Esophagus muscularis mucosa (tissue), 4 donors: ENCODE measurements at regions not wholly inside any gene's neighbourhood (a gene's known extent, or its start where the extent isn't known, plus 50 kb on each side); places are given as distances from the start of the nearest gene placed in this dataset.

Source experiments
- DNase-seq: peaks from one replicate; pipeline ENCODE4 v3.0.0-alpha.2; 2017; ENCODE audit errors: extremely low spot score
- H3K27ac ChIP-seq, 4 donors: fragments of 200-600 bp; sonication (generic); replicated peaks in 1 of 4; 1 replicate in 3 of 4; 2 replicates in 1 of 4; pipeline ENCODE4 v1.5.1; 2016 to 2019; ENCODE audit warnings: mild to moderate bottlenecking in 1 of 4
- H3K27me3 ChIP-seq, 4 donors: fragments of 200-600 bp; sonication (generic); one replicate each; pipeline versions ENCODE4 v1.5.1 to v1.6.0; 2016 to 2019
- H3K36me3 ChIP-seq, 4 donors: fragments of 200-600 bp; sonication (generic); one replicate each; pipeline ENCODE4 v1.5.1; 2016 to 2019
- H3K4me1 ChIP-seq, 4 donors: fragments of 200-600 bp; sonication (generic); one replicate each; pipeline ENCODE4 v1.5.1; 2016 to 2019
- H3K4me3 ChIP-seq, 4 donors: fragments of 200-600 bp; sonication (generic); 1 replicate in 2 of 4; 2 replicates in 2 of 4; pipeline ENCODE4 v1.5.1; 2016 to 2019; ENCODE audit warnings: mild to moderate bottlenecking in 4 of 4, moderate library complexity in 1 of 4
- H3K9me3 ChIP-seq, 4 donors: fragments of 200-600 bp; sonication (generic); 1 replicate in 3 of 4; 2 replicates in 1 of 4; pipeline ENCODE4 v1.5.1; 2016 to 2019
- CTCF ChIP-seq, 3 experiments: fragments of 200-600 bp in 2 of 3; fragments of 450-650 bp in 1 of 3; sonication (generic) in 2 of 3; IDR thresholded peaks; one replicate each; pipeline ENCODE4 v1.5.1; 2017 to 2019; ENCODE audit warnings: antibody characterized with exemption in 3 of 3, mild to moderate bottlenecking in 2 of 3, moderate library complexity in 1 of 3
- EP300 ChIP-seq: sonication (generic); formaldehyde crosslinking; IDR thresholded peaks from one replicate; pipeline ENCODE4 v1.6.1; 2017; ENCODE audit warnings: antibody characterized with exemption
- POLR2A ChIP-seq: fragments of 450-650 bp; IDR thresholded peaks from one replicate; pipeline ENCODE4 v1.6.1; 2017; ENCODE audit warnings: antibody characterized with exemption, moderate library complexity, mild to moderate bottlenecking, low read depth
- POLR2AphosphoS5 ChIP-seq, 2 donors: sonication (generic); formaldehyde crosslinking; IDR thresholded peaks; one replicate each; pipeline ENCODE4 v1.6.1; 2017; ENCODE audit warnings: antibody characterized with exemption in 2 of 2
- WGBS: methylation state at CpG from one replicate; pipeline ENCODE4 v1.1.5; 2018; 5-methylcytosine and 5-hydroxymethylcytosine counted together
- intact Hi-C: fragments of 100-400 bp; cut with DNase I; formaldehyde crosslinking; loops from one replicate; pipeline ENCODE4 v1.15.1; 2023

GRCh38 chr10:3660753-3661152 lies 124.3 kb downstream of the KLF6 start:
- Histone ChIP-seq H3K4me1 (peaks cover 0 to 4% (median 0%) of the 10 kb centered on the region in 4 donors), H3K36me3 (no peaks in the 10 kb centered on the region), H3K4me3 (no peak overlapping the region), H3K27ac (no peak overlapping the region), H3K27me3 (no peaks in the 10 kb centered on the region), H3K9me3 (peaks cover 0 to 6% (median 0%) of the 10 kb centered on the region in 4 donors)
- TF ChIP-seq CTCF (IDR thresholded peaks at IDR 0.05), result no peak
- TF ChIP-seq POLR2A, result no peak
- TF ChIP-seq EP300, result no peak
- TF ChIP-seq POLR2AphosphoS5 (IDR thresholded peaks at IDR 0.05), result no peak
- WGBS, result 100% methylated on average over 1 of the region's 7 CpGs
- DNase-seq, result no peak
- intact Hi-C loops, result no loop called here

GRCh38 chr10:3659203-3659917 lies 125.6 kb downstream of the KLF6 start:
- H3K27ac ChIP-seq, result no peak overlapping the region
- H3K36me3 ChIP-seq, result no peaks in the 10 kb centered on the region
- no peaks in the 10 kb centered on the region for H3K27me3 ChIP-seq
- TF ChIP-seq POLR2AphosphoS5 (IDR thresholded peaks at IDR 0.05), result no peak
- TF ChIP-seq EP300, result no peak
- no peak for TF ChIP-seq CTCF (IDR thresholded peaks at IDR 0.05)
- no peak for TF ChIP-seq POLR2A
- H3K4me3 ChIP-seq, result no peak overlapping the region
- peaks cover 0 to 4% (median 0%) of the 10 kb centered on the region in 4 donors for H3K4me1 ChIP-seq
- WGBS, result 92% methylated on average over 13 of the region's 13 CpGs
- intact Hi-C loops, result no loop called here
- H3K9me3 ChIP-seq, result peaks cover 0 to 6% (median 0%) of the 10 kb centered on the region in 4 donors
- DNase-seq, result no peak

- WGBS, result 63% methylated on average over 4 of the region's 4 CpGs
- Histone ChIP-seq H3K27me3 (no peaks in the 10 kb centered on the region), H3K4me3 (no peak overlapping the region), H3K4me1 (peaks cover 0 to 4% (median 0%) of the 10 kb centered on the region in 4 donors), H3K27ac (no peak overlapping the region), H3K36me3 (no peaks in the 10 kb centered on the region), H3K9me3 (peaks cover 0 to 6% (median 0%) of the 10 kb centered on the region in 4 donors)
- intact Hi-C loops, result no loop called here
- TF ChIP-seq POLR2A, result no peak
- TF ChIP-seq CTCF (IDR thresholded peaks at IDR 0.05), result no peak
- no peak for TF ChIP-seq EP300
- TF ChIP-seq POLR2AphosphoS5 (IDR thresholded peaks at IDR 0.05), result no peak
- no peak for DNase-seq
Observed at GRCh38 chr10:3658766-3659165, 126.2 kb downstream of the KLF6 start.

- intact Hi-C loops, result no loop called here
- no peak for DNase-seq
- no peak for TF ChIP-seq POLR2A
- no peak for TF ChIP-seq CTCF (IDR thresholded peaks at IDR 0.05)
- no peak for TF ChIP-seq POLR2AphosphoS5 (IDR thresholded peaks at IDR 0.05)
- TF ChIP-seq EP300, result no peak
- Histone ChIP-seq H3K27me3 (no peaks in the 10 kb centered on the region), H3K9me3 (peaks cover 0 to 6% (median 0%) of the 10 kb centered on the region in 4 donors), H3K4me3 (no peak overlapping the region), H3K36me3 (no peaks in the 10 kb centered on the region), H3K4me1 (peaks cover 0 to 4% (median 0%) of the 10 kb centered on the region in 4 donors), H3K27ac (no peak overlapping the region)
- WGBS, result 88% methylated on average over 3 of the region's 3 CpGs
Observed at GRCh38 chr10:3656214-3656613, 128.8 kb downstream of the KLF6 start.
